ENCODE measurements at regions not wholly inside any gene's neighbourhood (a gene's known extent, or its start where the extent isn't known, plus 50 kb on each side); places are given as distances from the start of the nearest gene placed in this dataset.
A peak's percentile ranks its signal among the peaks of the same experiment; 100 is the strongest.

DNA sequence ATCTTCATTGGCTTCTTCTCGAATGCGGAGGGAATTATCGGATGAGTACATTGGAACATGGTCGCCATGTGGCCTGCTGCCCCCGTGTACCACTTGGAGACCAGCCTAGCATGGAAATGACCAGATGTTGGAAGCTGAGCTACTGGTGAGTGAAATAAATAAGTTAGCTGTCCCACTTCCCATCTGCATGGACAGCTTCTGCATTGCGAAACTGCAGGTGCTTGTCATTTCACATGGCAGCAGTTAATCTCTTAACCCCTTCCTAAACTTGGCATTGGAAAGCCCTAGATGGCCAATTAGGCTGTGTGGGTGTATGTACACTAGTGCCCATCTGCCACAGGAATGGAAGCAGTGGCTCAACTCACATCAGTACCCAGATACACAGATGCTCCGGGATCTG, 246.6 kb upstream of the IL12B start:
- TF ChIP-seq, protein P1, sequence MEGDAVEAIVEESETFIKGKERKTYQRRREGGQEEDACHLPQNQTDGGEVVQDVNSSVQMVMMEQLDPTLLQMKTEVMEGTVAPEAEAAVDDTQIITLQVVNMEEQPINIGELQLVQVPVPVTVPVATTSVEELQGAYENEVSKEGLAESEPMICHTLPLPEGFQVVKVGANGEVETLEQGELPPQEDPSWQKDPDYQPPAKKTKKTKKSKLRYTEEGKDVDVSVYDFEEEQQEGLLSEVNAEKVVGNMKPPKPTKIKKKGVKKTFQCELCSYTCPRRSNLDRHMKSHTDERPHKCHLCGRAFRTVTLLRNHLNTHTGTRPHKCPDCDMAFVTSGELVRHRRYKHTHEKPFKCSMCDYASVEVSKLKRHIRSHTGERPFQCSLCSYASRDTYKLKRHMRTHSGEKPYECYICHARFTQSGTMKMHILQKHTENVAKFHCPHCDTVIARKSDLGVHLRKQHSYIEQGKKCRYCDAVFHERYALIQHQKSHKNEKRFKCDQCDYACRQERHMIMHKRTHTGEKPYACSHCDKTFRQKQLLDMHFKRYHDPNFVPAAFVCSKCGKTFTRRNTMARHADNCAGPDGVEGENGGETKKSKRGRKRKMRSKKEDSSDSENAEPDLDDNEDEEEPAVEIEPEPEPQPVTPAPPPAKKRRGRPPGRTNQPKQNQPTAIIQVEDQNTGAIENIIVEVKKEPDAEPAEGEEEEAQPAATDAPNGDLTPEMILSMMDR (IDR thresholded peaks at IDR 0.05) = no peak
- Mint-ChIP-seq H3K9me3 (no peaks in the 10 kb centered on the region), H3K27ac (no peak overlapping the region), H3K36me3 (ENCODE audit: low read depth) (no peaks in the 10 kb centered on the region), H3K4me3 (no peak overlapping the region), H3K27me3 (ENCODE audit: insufficient read depth) (peaks cover 2% of the 10 kb centered on the region), H3K4me1 (ENCODE audit: low read depth) (peaks cover 5% of the 10 kb centered on the region; the same call in 1 of the 2 replicates)
- DNase-seq = no peak

DNA sequence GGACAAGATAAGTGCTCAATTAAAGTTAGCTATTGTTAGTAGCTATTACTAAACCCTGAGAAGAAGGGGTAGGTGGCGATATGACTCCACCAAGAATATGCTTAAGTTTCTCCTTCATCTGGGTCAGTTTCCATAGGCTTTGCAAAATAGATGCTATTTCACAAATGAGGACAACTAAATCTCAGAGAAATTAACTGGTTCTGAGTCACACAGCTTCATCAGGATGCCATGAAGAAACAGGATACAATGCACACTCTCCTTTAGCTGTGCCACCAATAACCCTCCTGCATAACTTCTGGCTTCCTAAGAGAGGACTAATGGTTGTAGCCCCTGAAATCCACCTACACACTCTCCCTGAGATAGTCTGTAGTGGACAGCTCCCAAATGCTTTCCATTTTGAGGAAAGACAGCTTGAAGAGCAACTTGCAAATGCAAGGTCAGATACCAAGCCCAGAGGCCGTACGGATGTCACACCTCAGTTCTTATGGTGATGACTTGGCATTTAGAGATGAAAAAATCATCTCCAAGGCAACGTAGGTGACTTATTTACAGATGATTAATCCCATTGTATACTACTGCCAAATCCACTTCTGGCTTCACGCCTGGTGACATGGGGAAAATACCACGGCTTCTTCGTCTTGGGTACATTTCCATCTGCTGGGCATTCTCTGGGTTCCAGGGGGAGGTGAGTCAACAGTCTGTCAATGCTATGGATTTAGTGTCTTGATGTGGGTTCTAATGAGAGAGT, 251.4 kb upstream of the IL12B start:
- no peaks in the 10 kb centered on the region for H3K9me3 Mint-ChIP-seq
- TF ChIP-seq, protein P1 (IDR thresholded peaks at IDR 0.05) = no peak; the same call in 1 of the 2 replicates
- DNase-seq = peak; percentile 48
- peaks cover 11% of the 10 kb centered on the region for H3K27me3 Mint-ChIP-seq (ENCODE audit: insufficient read depth)
- H3K4me3 Mint-ChIP-seq = no peak overlapping the region
- peaks cover 9% of the 10 kb centered on the region; the same call in 1 of the 2 replicates for H3K4me1 Mint-ChIP-seq (ENCODE audit: low read depth)
- H3K36me3 Mint-ChIP-seq (ENCODE audit: low read depth) = no peaks in the 10 kb centered on the region
- no peak overlapping the region for H3K27ac Mint-ChIP-seq

DNA sequence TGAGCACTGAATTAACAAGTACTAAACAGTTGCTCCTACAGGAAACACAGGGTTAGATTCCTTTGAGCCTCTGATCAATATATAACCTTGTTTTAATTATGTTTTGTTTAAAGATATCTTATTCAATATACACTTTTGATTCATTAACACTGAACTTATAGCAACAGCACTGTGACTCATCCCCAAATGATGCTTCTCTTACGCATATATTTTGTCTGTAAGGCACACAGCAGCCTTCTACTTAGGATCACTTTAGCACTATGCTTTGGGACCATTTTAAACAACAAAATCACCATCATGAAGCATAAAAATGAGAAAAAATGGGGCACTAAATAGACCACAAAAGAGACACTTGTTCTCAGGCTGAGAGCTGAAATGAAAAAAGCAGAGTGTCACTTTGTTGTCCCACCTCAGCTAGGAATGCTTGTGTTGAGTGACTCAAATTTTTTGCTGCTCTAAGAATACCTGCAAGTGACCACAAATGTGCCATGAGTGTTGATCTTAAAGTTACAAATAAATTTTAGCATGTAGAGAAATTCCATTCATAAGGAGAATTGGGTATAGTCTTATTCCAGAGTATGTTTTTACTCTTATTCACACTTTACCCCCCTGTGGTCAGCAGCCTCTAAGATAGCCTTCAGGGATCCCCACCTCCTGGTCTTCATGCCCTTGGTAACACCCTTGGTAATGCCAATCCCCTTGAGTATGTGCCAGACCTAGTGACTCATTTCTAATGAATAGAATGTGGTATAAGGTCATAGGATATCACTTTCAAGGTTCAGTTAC, 252.7 kb upstream of the IL12B start:
- H3K4me3 Mint-ChIP-seq = no peak overlapping the region
- H3K27ac Mint-ChIP-seq = no peak overlapping the region
- TF ChIP-seq, protein P1 (IDR thresholded peaks at IDR 0.05) = no peak
- no peaks in the 10 kb centered on the region for H3K36me3 Mint-ChIP-seq (ENCODE audit: low read depth)
- H3K27me3 Mint-ChIP-seq (ENCODE audit: insufficient read depth) = peaks cover 14% of the 10 kb centered on the region
- no peaks in the 10 kb centered on the region for H3K9me3 Mint-ChIP-seq
- DNase-seq = no peak
- peaks cover 9% of the 10 kb centered on the region; the same call in 1 of the 2 replicates for H3K4me1 Mint-ChIP-seq (ENCODE audit: low read depth)

DNA sequence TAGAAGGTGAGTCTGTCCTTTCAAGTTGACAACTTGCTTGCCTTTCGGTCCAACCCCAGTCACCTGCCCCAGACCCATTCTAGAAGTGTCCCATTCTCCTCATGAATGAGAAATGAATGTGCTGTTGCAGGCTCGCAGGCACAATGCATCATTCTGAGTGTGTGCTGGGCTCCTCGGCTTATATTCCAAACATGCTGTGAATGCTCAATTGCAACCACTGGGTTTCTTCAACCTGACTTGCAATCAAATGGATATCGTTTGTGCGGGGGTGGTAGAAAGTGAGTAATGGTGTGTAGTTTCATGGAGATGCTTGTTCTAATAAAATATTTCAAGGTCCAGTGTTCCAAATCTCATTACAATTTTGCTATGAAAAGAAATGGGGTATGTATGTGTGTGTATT, 256.6 kb upstream of the IL12B start:
- no peaks in the 10 kb centered on the region for H3K36me3 Mint-ChIP-seq (ENCODE audit: low read depth)
- TF ChIP-seq, protein P1 (IDR thresholded peaks at IDR 0.05) = no peak
- peaks cover 4% of the 10 kb centered on the region; the same call in 1 of the 2 replicates for H3K4me1 Mint-ChIP-seq (ENCODE audit: low read depth)
- H3K27me3 Mint-ChIP-seq (ENCODE audit: insufficient read depth) = peaks cover 18% of the 10 kb centered on the region; the same call in 1 of the 2 replicates
- no peak overlapping the region for H3K27ac Mint-ChIP-seq
- no peak overlapping the region for H3K4me3 Mint-ChIP-seq
- DNase-seq = no peak
- H3K9me3 Mint-ChIP-seq = no peaks in the 10 kb centered on the region

DNA sequence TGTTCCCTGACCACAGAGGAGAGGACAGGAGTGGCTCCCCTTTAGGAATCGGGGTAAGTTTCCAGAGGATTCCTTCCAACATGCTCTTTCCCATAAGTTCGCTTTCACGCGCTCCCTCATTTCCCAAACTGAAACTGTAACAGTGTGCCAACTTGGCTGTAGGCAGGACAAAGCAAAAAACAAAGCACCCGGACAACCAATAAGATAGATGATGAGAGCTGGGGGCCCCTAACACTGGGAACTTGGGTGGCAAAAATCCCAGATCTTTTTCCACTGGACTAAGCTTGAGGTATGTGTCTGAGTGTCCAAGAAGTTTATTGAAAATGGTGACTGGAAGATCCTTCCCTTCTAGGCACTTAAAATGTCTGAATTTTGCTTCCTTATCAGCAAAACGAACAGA, 258.7 kb upstream of the IL12B start:
- Mint-ChIP-seq H3K4me3 (no peak overlapping the region), H3K27ac (no peak overlapping the region), H3K4me1 (ENCODE audit: low read depth) (no peaks in the 10 kb centered on the region), H3K9me3 (no peaks in the 10 kb centered on the region), H3K36me3 (ENCODE audit: low read depth) (no peaks in the 10 kb centered on the region), H3K27me3 (ENCODE audit: insufficient read depth) (peaks cover 18% of the 10 kb centered on the region)
- DNase-seq = no peak
- TF ChIP-seq, protein P1 (IDR thresholded peaks at IDR 0.05) = no peak

All from HFFc6 (cell line).